DND-41 (cell line): ENCODE measurements at regions not wholly inside any gene's neighbourhood (a gene's known extent, or its start where the extent isn't known, plus 50 kb on each side); places are given as distances from the start of the nearest gene placed in this dataset.

Source experiments
- EZH2 ChIP-seq: IDR thresholded peaks from 3 replicates; pipeline ENCODE4 v1.6.1; 2012; ENCODE audit warnings: borderline replicate concordance, low read depth, mild to moderate bottlenecking, moderate library complexity, low read length, inconsistent platforms; ENCODE audit not compliant: severe bottlenecking
- TF ChIP-seq, protein P1 (sequence below): IDR thresholded peaks from 2 replicates; pipeline ENCODE4 v1.5.1; 2012; ENCODE audit warnings: borderline replicate concordance, low read length, moderate library complexity, mild to moderate bottlenecking; ENCODE audit not compliant: poor library complexity, severe bottlenecking; ENCODE audit errors: extremely low read depth

DNA sequence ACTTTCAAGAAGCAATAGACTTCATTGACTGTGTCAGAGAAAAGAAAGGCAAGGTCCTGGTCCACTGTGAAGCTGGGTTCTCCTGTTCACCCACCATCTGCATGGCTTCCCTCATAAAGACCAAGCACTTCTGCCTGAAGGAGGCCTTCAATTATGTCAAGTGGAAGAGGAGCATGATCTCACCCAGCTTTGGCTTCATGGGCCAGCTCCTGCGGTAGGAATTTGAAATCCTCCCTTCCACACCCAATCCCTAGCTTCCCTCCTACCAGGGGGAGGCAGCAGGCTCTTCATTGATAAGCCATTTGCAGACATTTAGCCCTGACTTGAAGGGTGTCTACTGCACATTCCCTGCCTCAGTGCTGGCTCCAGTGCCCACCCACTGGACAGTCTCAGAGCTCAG lies 84.3 kb upstream of the RHOU start:
- TF ChIP-seq, protein P1, sequence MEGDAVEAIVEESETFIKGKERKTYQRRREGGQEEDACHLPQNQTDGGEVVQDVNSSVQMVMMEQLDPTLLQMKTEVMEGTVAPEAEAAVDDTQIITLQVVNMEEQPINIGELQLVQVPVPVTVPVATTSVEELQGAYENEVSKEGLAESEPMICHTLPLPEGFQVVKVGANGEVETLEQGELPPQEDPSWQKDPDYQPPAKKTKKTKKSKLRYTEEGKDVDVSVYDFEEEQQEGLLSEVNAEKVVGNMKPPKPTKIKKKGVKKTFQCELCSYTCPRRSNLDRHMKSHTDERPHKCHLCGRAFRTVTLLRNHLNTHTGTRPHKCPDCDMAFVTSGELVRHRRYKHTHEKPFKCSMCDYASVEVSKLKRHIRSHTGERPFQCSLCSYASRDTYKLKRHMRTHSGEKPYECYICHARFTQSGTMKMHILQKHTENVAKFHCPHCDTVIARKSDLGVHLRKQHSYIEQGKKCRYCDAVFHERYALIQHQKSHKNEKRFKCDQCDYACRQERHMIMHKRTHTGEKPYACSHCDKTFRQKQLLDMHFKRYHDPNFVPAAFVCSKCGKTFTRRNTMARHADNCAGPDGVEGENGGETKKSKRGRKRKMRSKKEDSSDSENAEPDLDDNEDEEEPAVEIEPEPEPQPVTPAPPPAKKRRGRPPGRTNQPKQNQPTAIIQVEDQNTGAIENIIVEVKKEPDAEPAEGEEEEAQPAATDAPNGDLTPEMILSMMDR, result no peak
- no peak for TF ChIP-seq EZH2
